Head of caudate nucleus (tissue), 42 donors: ENCODE measurements at regions not wholly inside any gene's neighbourhood (a gene's known extent, or its start where the extent isn't known, plus 50 kb on each side); places are given as distances from the start of the nearest gene placed in this dataset.
A peak's percentile ranks its signal among the peaks of the same experiment; 100 is the strongest.

ENCODE experiments used
- DNase-seq, 42 donors: peaks; one replicate each; pipeline versions ENCODE4 v3.0.0 to v3.0.0-alpha.2; 2020 to 2021; ENCODE audit warnings: mixed read lengths in 7 of 42
- intact Hi-C: fragments of 100-400 bp; cut with DNase I; formaldehyde crosslinking; loops from one replicate; pipeline ENCODE4 v1.15.0; 2022

- intact Hi-C loops = no loop called here
- DNase-seq = peak; percentile 28 to 84 (median 64)
These were observed 91.6 kb downstream of the TMX3 start for GRCh38 chr18:68623342-68623741.

DNA sequence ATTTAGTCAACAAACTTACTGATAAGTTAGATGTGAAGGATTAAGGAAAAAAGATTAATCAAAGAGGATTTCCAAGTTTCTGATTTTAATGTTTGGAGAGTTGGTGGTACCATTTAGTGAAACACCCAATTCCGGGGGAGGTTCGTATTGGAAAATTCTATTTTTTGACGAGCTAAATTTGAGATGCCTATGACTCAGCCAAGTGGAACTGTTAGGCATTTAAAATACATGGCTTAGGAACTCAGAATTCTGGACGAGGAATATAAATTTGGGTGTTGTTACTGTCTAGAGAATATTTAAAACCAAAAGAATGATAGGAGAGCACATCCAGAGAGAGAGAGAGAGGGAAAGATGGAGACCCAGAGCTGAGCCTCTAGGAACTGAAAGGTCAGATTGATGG, 103.6 kb downstream of the TMX3 start:
- intact Hi-C loops = no loop called here
- DNase-seq = peak in 5 of 42 donors; percentile 6 to 57 (median 30)

DNA sequence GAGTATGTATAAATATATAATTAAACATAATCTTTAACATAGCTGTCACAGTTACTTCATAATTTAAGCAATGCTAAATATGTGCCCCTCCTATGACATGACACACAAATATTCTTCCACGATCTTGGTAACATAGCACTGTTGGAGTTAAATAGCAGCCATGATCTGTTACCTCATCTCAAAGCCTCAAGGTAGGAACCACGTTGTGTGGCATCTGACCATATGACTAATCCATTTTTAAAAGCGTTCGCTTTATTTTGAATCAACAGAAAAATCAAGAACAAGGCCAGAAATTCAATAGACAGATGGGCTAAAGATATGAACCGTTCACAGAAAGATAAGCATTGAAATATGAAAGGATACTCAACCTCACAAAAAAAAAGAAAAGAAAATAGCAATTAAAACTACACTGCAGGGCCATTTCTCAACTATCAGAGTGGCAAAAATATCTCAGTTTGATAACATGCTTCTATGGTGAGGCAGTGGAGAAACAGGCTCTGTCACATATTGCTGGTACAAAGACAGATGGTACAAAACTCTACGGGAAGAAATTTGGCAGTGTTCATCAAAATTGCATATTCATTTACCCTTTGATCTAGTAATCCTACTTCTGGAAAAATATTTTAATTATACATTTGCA, 105.9 kb downstream of the TMX3 start:
- intact Hi-C loops = no loop called here
- no peak for DNase-seq

- DNase-seq = no peak
- intact Hi-C loops = no loop called here
These were observed 107.1 kb downstream of the TMX3 start for GRCh38 chr18:68607852-68608251.

DNA sequence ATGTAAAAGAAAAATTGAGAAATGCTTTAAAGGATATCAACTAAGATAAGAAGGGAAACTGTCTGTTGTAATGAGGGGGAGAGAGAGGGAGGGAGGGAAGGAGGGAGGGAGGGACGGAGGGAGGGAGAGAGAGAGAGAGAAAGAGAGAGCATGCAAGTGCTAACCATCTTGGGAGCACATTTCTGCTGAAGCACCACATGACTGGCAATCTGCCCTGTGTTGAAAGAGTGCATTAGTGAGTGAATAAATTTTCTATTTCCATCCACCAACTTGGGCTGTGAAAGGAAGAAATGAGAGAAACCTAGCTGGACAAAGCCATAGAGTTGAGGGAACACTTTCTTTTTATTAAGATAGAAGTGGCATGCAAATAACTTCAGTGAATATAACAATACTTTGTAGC, 110.7 kb downstream of the TMX3 start:
- intact Hi-C loops = no loop called here
- DNase-seq = no peak

GRCh38 chr18:68596016-68596415, 118.9 kb downstream of the TMX3 start:
- DNase-seq = no peak
- intact Hi-C loops = no loop called here

DNA sequence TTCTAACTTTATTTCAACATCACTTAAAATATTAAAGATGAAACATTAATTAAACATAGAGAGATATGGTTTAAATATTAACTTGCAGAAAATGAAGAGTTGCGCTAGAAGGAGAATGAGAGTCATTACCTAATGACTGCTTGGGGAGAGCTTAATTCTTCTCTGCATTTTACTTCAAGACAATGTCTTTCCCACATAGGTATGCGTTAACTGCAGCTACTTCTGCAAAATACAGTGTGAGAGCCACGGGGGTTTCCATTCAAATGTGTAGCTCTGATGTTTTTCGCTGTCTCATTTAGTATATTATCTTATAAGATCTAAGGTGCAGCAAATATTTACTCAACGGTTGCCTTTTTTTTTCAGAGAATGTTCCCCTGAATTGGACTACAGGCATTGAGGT, 126.7 kb downstream of the TMX3 start:
- no peak for DNase-seq
- intact Hi-C loops = no loop called here

GRCh38 chr18:68583685-68584084, 131.2 kb downstream of the TMX3 start:
- intact Hi-C loops = no loop called here

GRCh38 chr18:68574311-68574710, 140.6 kb downstream of the TMX3 start:
- intact Hi-C loops = no loop called here
- DNase-seq = no peak

More at GRCh38 chr18:68583685-68584084, 131.2 kb downstream of the TMX3 start:
- no peak for DNase-seq

GRCh38 chr18:68569936-68570335, 145.0 kb downstream of the TMX3 start:
- intact Hi-C loops = no loop called here

DNA sequence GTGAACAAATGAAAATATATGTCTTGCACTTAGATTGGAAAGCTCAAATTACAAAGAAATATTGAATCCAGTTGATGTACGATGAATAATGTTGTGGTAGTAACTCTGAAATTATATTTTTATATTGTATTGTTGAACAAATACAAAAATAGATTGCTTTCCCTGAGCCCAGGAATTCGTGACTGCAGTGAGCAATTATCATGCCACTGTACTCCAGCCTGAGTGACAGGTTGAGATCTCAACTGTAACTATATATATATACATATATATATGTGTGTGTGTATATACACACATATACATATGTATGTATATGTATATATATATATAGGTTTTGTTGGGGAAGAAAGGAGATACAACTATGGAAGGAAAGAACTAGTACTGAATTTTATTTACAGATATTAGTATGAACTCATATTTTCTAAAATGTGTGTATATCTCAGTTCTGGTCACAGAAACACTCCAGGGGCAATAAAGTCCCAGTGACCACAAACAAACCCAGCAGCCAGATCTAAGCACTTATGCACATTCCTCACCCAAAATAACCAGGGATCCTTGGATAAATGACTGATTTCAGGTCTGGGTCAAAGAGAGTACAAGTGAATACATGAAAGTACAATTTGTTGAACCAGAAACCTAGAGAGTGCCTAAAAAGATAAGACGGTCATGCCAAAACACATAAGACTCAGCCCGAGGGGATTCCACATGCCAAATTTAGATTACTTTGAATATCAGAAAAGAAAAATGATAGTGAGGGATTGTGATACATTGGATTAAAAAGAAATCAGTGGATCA, 146.3 kb downstream of the TMX3 start:
- intact Hi-C loops = no loop called here
- no peak for DNase-seq

More at GRCh38 chr18:68569936-68570335, 145.0 kb downstream of the TMX3 start:
- DNase-seq = no peak

GRCh38 chr18:68566991-68567390, 147.9 kb downstream of the TMX3 start:
- DNase-seq = no peak
- intact Hi-C loops = no loop called here

GRCh38 chr18:68564961-68565360, 149.9 kb downstream of the TMX3 start:
- intact Hi-C loops = no loop called here
- DNase-seq = no peak

GRCh38 chr18:68564351-68564750, 150.6 kb downstream of the TMX3 start:
- intact Hi-C loops = no loop called here
- no peak for DNase-seq

DNA sequence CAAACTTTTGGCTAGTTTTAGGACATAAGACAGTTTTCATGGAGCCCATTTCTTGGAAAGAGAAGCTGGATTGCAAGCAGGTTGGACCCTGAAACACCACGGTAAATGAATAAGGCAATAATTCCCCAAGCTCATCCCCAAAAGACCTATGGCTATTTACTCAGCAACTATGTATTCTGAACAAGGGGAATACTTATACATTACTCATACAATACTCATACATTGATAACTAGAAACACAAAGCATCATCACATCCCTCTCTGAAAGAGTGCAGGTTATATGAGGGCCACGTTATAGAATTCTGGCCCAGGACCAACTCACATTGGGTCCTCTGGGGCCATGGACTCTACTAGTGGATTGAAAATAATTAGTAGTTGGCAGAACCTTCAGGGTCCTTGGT, 154.8 kb downstream of the TMX3 start:
- DNase-seq = no peak
- intact Hi-C loops = no loop called here

GRCh38 chr18:68557183-68557582, 157.7 kb downstream of the TMX3 start:
- intact Hi-C loops = no loop called here
- no peak for DNase-seq

DNA sequence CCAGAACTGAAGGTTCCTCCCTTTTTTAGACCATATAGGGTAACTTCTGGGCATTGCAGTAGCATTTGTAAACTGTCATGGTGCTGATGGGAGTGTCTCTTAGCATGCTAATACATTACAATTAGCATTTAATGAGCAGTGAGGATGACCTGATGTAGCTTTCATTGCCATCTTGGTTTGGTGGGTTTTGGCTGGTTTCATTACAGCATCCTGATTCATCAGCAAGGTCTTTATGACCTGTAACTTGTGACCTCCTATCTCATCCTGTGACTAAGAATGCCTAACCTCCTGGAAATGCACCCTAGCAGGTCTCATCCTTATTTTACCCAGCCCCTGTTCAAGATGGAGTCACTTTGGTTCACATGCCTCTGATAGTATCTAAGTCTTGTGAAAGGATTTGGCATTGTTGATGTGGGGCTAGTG, 159.0 kb downstream of the TMX3 start:
- intact Hi-C loops = no loop called here
- DNase-seq = no peak

GRCh38 chr18:68548904-68549870, 165.7 kb downstream of the TMX3 start:
- no peak for DNase-seq
- intact Hi-C loops = no loop called here

GRCh38 chr18:68543344-68543743, 171.6 kb downstream of the TMX3 start:
- intact Hi-C loops = no loop called here

DNA sequence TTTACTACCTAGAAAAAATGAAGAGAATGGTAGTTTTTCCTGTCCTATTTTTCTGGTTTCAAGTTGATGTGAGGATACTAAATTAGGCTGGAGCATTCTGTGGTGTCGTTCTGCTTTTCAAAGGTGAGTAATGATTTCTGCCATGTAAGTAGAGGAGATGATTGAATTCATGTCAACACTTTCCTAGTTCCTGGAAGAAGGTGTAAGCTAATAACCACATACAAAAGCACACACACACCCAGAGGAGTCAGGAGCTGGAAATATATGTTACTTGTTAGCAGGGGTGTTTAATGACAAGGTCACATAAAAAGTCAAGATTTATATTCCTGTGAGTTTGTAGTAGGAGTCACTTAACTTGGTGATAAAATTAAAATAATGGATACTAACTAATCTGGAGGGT, 172.1 kb downstream of the TMX3 start:
- no peak for DNase-seq
- intact Hi-C loops = no loop called here

More at GRCh38 chr18:68543344-68543743, 171.6 kb downstream of the TMX3 start:
- no peak for DNase-seq
